ENCODE measurements at regions not wholly inside any gene's neighbourhood (a gene's known extent, or its start where the extent isn't known, plus 50 kb on each side); places are given as distances from the start of the nearest gene placed in this dataset.

- Mint-ChIP-seq H3K4me1 (no peaks in the 10 kb centered on the region), H3K4me3 (no peak overlapping the region), H3K27ac (no peak overlapping the region), H3K9me3 (peaks cover 0 to 4% (median 0%) of the 10 kb centered on the region in 5 donors), H3K27me3 (no peaks in the 10 kb centered on the region), H3K36me3 (no peaks in the 10 kb centered on the region)
- no peaks in the 10 kb centered on the region for H3K36me3 ChIP-seq (ENCODE audit: insufficient read depth, low read length)
- DNase-seq = no peak
- ChIA-PET POLR2A (no interaction called here), CTCF (no interaction called here)
- H3K4me1 ChIP-seq (ENCODE audit: insufficient read depth, low read length) = no peaks in the 10 kb centered on the region
- H3K27ac ChIP-seq (ENCODE audit: low read depth, low read length) = no peak overlapping the region
- no peaks in the 10 kb centered on the region for H3K9me3 ChIP-seq (ENCODE audit: low read length)
- H3K27me3 ChIP-seq (ENCODE audit: insufficient read depth, low read length, poor library complexity, severe bottlenecking) = no peaks in the 10 kb centered on the region
- no peak overlapping the region for H3K4me3 ChIP-seq (ENCODE audit: low read length)
These were observed 205.5 kb upstream of the POU3F3 start for GRCh38 chr2:104648376-104648775.

- CTCF ChIA-PET = no interaction called here
- Mint-ChIP-seq H3K9me3 (peaks cover 0 to 7% (median 4%) of the 10 kb centered on the region in 5 donors), H3K4me1 (no peaks in the 10 kb centered on the region), H3K36me3 (no peaks in the 10 kb centered on the region), H3K27me3 (no peaks in the 10 kb centered on the region), H3K4me3 (no peak overlapping the region), H3K27ac (no peak overlapping the region)
- no peak overlapping the region for H3K4me3 ChIP-seq (ENCODE audit: low read length)
- no peaks in the 10 kb centered on the region for H3K9me3 ChIP-seq (ENCODE audit: low read length)
- no peak overlapping the region for H3K27ac ChIP-seq (ENCODE audit: low read depth, low read length)
- DNase-seq = no peak
- no peaks in the 10 kb centered on the region for H3K4me1 ChIP-seq (ENCODE audit: insufficient read depth, low read length)
- POLR2A ChIA-PET = no interaction called here
- H3K27me3 ChIP-seq (ENCODE audit: insufficient read depth, low read length, poor library complexity, severe bottlenecking) = no peaks in the 10 kb centered on the region
- no peaks in the 10 kb centered on the region for H3K36me3 ChIP-seq (ENCODE audit: insufficient read depth, low read length)
These were observed 204.0 kb upstream of the POU3F3 start for GRCh38 chr2:104649866-104650265.

GRCh38 chr2:104650405-104650996 is 203.4 kb upstream of the POU3F3 start:
- CTCF ChIA-PET = no interaction called here
- H3K27ac Mint-ChIP-seq = no peak overlapping the region
- peaks cover 0 to 4% of the 10 kb centered on the region in 2 donors for H3K27me3 Mint-ChIP-seq
- no peak for DNase-seq
- Histone ChIP-seq H3K27ac (ENCODE audit: low read depth, low read length) (no peak overlapping the region), H3K9me3 (ENCODE audit: low read length) (no peaks in the 10 kb centered on the region), H3K27me3 (ENCODE audit: insufficient read depth, low read length, poor library complexity, severe bottlenecking) (no peaks in the 10 kb centered on the region), H3K4me1 (ENCODE audit: insufficient read depth, low read length) (no peaks in the 10 kb centered on the region), H3K36me3 (ENCODE audit: insufficient read depth, low read length) (no peaks in the 10 kb centered on the region), H3K4me3 (ENCODE audit: low read length) (no peak overlapping the region)
- no peaks in the 10 kb centered on the region for H3K4me1 Mint-ChIP-seq
- peaks cover 0 to 7% (median 4%) of the 10 kb centered on the region in 5 donors for H3K9me3 Mint-ChIP-seq
- H3K36me3 Mint-ChIP-seq = no peaks in the 10 kb centered on the region
- no peak overlapping the region for H3K4me3 Mint-ChIP-seq
- POLR2A ChIA-PET = no interaction called here

GRCh38 chr2:104654811-104655210 is 199.1 kb upstream of the POU3F3 start:
- ChIA-PET CTCF (no interaction called here), POLR2A (no interaction called here)
- H3K36me3 Mint-ChIP-seq = no peaks in the 10 kb centered on the region

GRCh38 chr2:104656571-104657163 is 197.2 kb upstream of the POU3F3 start:
- Mint-ChIP-seq H3K9me3 (peaks cover 0 to 7% (median 4%) of the 10 kb centered on the region in 5 donors), H3K27ac (no peak overlapping the region), H3K4me1 (peaks cover 5 to 8% (median 6%) of the 10 kb centered on the region in 3 donors), H3K36me3 (no peaks in the 10 kb centered on the region), H3K4me3 (no peak overlapping the region), H3K27me3 (peaks cover 8 to 9% of the 10 kb centered on the region in 2 donors)
- CTCF ChIA-PET = no interaction called here
- H3K9me3 ChIP-seq (ENCODE audit: low read length) = no peaks in the 10 kb centered on the region
- H3K36me3 ChIP-seq (ENCODE audit: insufficient read depth, low read length) = no peaks in the 10 kb centered on the region
- no peaks in the 10 kb centered on the region for H3K27me3 ChIP-seq (ENCODE audit: insufficient read depth, low read length, poor library complexity, severe bottlenecking)
- H3K4me1 ChIP-seq (ENCODE audit: insufficient read depth, low read length) = no peaks in the 10 kb centered on the region
- H3K4me3 ChIP-seq (ENCODE audit: low read length) = no peak overlapping the region
- POLR2A ChIA-PET = no interaction called here
- no peak for DNase-seq
- no peak overlapping the region for H3K27ac ChIP-seq (ENCODE audit: low read depth, low read length)

More at GRCh38 chr2:104654811-104655210, 199.1 kb upstream of the POU3F3 start:
- peaks cover 0 to 7% (median 4%) of the 10 kb centered on the region in 5 donors for H3K9me3 Mint-ChIP-seq
- Histone ChIP-seq H3K4me3 (ENCODE audit: low read length) (no peak overlapping the region), H3K27ac (ENCODE audit: low read depth, low read length) (no peak overlapping the region), H3K27me3 (ENCODE audit: insufficient read depth, low read length, poor library complexity, severe bottlenecking) (no peaks in the 10 kb centered on the region), H3K4me1 (ENCODE audit: insufficient read depth, low read length) (no peaks in the 10 kb centered on the region), H3K9me3 (ENCODE audit: low read length) (no peaks in the 10 kb centered on the region), H3K36me3 (ENCODE audit: insufficient read depth, low read length) (no peaks in the 10 kb centered on the region)
- H3K4me1 Mint-ChIP-seq = peaks cover 5 to 8% (median 6%) of the 10 kb centered on the region in 3 donors
- no peak overlapping the region for H3K27ac Mint-ChIP-seq
- H3K27me3 Mint-ChIP-seq = peaks cover 5 to 9% of the 10 kb centered on the region in 2 donors
- DNase-seq = no peak
- no peak overlapping the region for H3K4me3 Mint-ChIP-seq

GRCh38 chr2:104658144-104658835 is 195.6 kb upstream of the POU3F3 start:
- H3K36me3 ChIP-seq (ENCODE audit: insufficient read depth, low read length) = no peaks in the 10 kb centered on the region
- no peaks in the 10 kb centered on the region for H3K9me3 ChIP-seq (ENCODE audit: low read length)
- no peaks in the 10 kb centered on the region for H3K27me3 ChIP-seq (ENCODE audit: insufficient read depth, low read length, poor library complexity, severe bottlenecking)
- H3K4me3 ChIP-seq (ENCODE audit: low read length) = no peak overlapping the region
- CTCF ChIA-PET = no interaction called here
- H3K27ac ChIP-seq (ENCODE audit: low read depth, low read length) = no peak overlapping the region
- Mint-ChIP-seq H3K27ac (no peak overlapping the region), H3K36me3 (no peaks in the 10 kb centered on the region), H3K4me1 (peaks cover 5 to 8% (median 6%) of the 10 kb centered on the region in 3 donors), H3K4me3 (no peak overlapping the region), H3K9me3 (peaks cover 0 to 7% (median 4%) of the 10 kb centered on the region in 5 donors), H3K27me3 (peaks cover 8 to 9% of the 10 kb centered on the region in 2 donors)
- no peak for DNase-seq
- H3K4me1 ChIP-seq (ENCODE audit: insufficient read depth, low read length) = no peaks in the 10 kb centered on the region
- POLR2A ChIA-PET = no interaction called here

GRCh38 chr2:104658904-104659591 is 194.9 kb upstream of the POU3F3 start:
- H3K27ac Mint-ChIP-seq = no peak overlapping the region
- Histone ChIP-seq H3K4me1 (ENCODE audit: insufficient read depth, low read length) (no peaks in the 10 kb centered on the region), H3K9me3 (ENCODE audit: low read length) (no peaks in the 10 kb centered on the region), H3K27ac (ENCODE audit: low read depth, low read length) (no peak overlapping the region), H3K36me3 (ENCODE audit: insufficient read depth, low read length) (no peaks in the 10 kb centered on the region), H3K27me3 (ENCODE audit: insufficient read depth, low read length, poor library complexity, severe bottlenecking) (no peaks in the 10 kb centered on the region), H3K4me3 (ENCODE audit: low read length) (no peak overlapping the region)
- H3K36me3 Mint-ChIP-seq = no peaks in the 10 kb centered on the region
- peaks cover 5 to 8% (median 6%) of the 10 kb centered on the region in 3 donors for H3K4me1 Mint-ChIP-seq
- peaks cover 0 to 4% (median 2%) of the 10 kb centered on the region in 5 donors for H3K9me3 Mint-ChIP-seq
- no peak overlapping the region for H3K4me3 Mint-ChIP-seq
- peaks cover 8 to 9% of the 10 kb centered on the region in 2 donors for H3K27me3 Mint-ChIP-seq
- ChIA-PET POLR2A (no interaction called here), CTCF (no interaction called here)
- DNase-seq = no peak

GRCh38 chr2:104660991-104661390 is 192.9 kb upstream of the POU3F3 start:
- no peaks in the 10 kb centered on the region for H3K36me3 Mint-ChIP-seq
- H3K27ac Mint-ChIP-seq = no peak overlapping the region
- ChIA-PET POLR2A (no interaction called here), CTCF (no interaction called here)
- Histone ChIP-seq H3K36me3 (ENCODE audit: insufficient read depth, low read length) (no peaks in the 10 kb centered on the region), H3K27me3 (ENCODE audit: insufficient read depth, low read length, poor library complexity, severe bottlenecking) (no peaks in the 10 kb centered on the region), H3K4me1 (ENCODE audit: insufficient read depth, low read length) (no peaks in the 10 kb centered on the region), H3K4me3 (ENCODE audit: low read length) (no peak overlapping the region), H3K9me3 (ENCODE audit: low read length) (no peaks in the 10 kb centered on the region), H3K27ac (ENCODE audit: low read depth, low read length) (no peak overlapping the region)
- H3K9me3 Mint-ChIP-seq = peaks cover 0 to 4% (median 0%) of the 10 kb centered on the region in 5 donors
- no peak overlapping the region for H3K4me3 Mint-ChIP-seq
- DNase-seq = no peak
- H3K27me3 Mint-ChIP-seq = peaks cover 5 to 8% of the 10 kb centered on the region in 2 donors
- H3K4me1 Mint-ChIP-seq = peaks cover 5 to 8% (median 6%) of the 10 kb centered on the region in 3 donors
